ENCODE measurements at regions not wholly inside any gene's neighbourhood (a gene's known extent, or its start where the extent isn't known, plus 50 kb on each side); places are given as distances from the start of the nearest gene placed in this dataset.

DNA sequence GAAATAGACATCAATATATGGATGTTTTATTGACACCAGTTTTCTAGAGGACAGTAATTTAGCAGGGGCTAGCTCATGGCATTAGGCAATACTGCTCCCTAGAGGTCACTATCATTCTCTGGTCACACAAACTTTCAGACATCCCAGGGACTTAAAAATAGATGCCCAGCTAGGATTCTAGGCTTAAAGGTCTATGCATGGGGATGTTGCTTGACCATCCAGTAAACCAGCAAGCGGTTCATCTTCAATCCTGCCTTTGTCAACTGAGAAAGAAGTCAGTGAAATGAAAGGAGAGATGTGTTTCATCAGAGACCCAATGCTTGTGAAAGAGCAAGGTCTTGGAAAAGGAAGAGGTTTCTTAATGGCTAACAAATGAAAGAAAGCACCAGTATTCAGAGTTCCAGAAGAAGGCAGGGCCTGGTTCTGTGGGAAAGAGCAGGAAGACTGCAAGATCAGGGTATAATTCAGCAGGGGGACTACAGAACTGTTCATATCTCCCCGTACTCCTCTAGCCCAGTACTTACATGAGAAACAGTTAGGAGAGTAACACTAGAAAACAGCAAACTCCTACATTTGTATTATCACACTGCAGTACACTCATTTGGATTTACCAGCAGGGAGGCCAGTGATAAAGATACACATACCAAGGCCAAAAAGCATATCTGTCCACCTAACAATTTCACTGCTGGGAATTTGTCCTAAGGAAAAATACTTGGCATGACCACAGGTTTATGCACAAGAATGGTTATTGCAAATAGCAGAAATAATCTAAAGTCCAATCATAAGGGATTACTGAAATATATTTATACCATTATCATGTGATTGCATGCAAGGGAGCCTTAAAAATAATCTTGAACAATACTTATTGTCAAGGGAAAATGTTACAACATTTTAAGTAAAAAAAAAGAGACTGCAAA lies 151.4 kb upstream of the LAMA2 start:
- TF ChIP-seq, protein P1, sequence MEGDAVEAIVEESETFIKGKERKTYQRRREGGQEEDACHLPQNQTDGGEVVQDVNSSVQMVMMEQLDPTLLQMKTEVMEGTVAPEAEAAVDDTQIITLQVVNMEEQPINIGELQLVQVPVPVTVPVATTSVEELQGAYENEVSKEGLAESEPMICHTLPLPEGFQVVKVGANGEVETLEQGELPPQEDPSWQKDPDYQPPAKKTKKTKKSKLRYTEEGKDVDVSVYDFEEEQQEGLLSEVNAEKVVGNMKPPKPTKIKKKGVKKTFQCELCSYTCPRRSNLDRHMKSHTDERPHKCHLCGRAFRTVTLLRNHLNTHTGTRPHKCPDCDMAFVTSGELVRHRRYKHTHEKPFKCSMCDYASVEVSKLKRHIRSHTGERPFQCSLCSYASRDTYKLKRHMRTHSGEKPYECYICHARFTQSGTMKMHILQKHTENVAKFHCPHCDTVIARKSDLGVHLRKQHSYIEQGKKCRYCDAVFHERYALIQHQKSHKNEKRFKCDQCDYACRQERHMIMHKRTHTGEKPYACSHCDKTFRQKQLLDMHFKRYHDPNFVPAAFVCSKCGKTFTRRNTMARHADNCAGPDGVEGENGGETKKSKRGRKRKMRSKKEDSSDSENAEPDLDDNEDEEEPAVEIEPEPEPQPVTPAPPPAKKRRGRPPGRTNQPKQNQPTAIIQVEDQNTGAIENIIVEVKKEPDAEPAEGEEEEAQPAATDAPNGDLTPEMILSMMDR (IDR thresholded peaks at IDR 0.05) = peak in 5 of 7 experiments; percentile 22 to 52 (median 37)
- TF ChIP-seq POLR2A (IDR thresholded peaks at IDR 0.05) (no peak), POLR2AphosphoS5 (IDR thresholded peaks at IDR 0.05) (no peak)

Data from stomach (tissue), 4 donors.